ENCODE measurements at regions not wholly inside any gene's neighbourhood (a gene's known extent, or its start where the extent isn't known, plus 50 kb on each side); places are given as distances from the start of the nearest gene placed in this dataset.

DNA sequence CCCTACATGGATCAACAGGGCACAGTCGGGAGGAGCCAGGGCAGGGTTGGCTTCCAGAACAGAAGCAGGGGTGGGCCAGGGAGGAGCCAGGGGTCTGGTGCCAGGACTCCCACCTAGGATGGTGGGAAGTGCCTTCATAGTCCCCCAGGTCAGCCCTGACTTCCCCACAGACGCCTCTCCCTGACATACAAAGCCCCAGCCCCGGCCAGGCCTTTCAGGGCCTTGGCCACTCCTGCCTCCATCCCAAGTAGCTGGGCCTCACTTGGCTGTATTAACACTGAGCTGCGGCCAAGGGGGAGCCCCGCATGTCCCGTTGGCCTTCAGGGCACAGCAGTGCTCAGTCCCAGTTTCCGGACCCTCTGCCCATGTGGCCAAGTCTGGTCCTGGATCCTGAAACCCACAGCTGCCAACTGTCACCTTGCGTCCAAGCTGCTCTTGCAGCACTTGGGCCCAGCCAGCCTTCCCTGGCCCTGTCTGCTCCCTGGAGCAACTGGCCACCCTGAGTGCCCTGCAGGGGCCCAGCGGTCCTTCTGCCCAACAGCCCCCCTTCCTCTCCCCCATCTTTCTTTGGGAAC, 627.8 kb downstream of the MATN1 start:
- no peak for TF ChIP-seq POLR2A (IDR thresholded peaks at IDR 0.05; ENCODE audit: low read depth, low read length)
- TF ChIP-seq TAF1 (IDR thresholded peaks at IDR 0.05; ENCODE audit: low read depth, low read length): no peak
